ENCODE measurements at regions not wholly inside any gene's neighbourhood (a gene's known extent, or its start where the extent isn't known, plus 50 kb on each side); places are given as distances from the start of the nearest gene placed in this dataset.
"Not testable (repeated sequence)": the region's sequence is repeated elsewhere in the genome, so short reads cannot be mapped to it uniquely, and the experiment has no call there.

DNA sequence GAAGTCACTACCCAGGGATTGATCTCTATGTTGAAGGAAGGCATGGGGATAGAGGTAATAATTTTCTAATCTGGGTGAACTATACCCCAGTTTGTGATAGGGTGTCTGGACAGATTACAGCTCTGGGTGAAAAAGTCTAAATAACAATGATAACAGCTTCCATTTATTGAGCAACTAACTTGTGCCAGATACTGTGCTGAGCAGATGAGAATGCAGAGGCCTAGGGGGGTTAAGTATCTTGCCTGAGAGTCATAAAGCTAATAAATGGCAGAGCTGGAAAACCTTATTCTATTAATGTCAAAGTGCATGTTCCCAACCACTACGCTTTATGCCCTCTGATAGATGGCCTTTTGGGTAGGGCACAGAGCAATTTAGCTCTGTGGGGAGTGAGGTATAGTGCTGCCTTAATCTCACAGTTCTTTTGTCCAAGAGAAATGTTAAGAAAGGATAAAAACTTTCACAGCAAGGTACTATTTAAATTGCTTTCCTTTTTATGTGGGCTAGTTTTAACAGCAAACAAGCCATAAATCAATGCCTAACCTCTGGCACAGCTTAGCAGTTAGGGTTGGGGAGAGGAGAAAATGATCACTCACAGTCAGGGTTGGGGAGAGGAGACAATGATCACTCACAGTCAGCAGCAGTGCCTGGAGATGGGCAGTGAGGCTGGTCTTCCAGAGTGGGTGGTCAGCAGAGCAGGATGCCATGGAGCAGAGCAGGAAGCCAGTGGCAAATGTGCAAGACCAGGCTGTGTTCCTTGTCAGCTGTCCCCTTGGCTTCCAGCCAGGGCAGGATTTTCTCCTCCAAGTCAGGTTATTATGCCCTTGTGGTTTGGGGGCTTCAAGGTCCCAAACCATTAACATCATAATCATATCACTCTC lies 187.0 kb downstream of the CARTPT start:
- intact Hi-C loops (cut with micrococcal nuclease): no loop called here

DNA sequence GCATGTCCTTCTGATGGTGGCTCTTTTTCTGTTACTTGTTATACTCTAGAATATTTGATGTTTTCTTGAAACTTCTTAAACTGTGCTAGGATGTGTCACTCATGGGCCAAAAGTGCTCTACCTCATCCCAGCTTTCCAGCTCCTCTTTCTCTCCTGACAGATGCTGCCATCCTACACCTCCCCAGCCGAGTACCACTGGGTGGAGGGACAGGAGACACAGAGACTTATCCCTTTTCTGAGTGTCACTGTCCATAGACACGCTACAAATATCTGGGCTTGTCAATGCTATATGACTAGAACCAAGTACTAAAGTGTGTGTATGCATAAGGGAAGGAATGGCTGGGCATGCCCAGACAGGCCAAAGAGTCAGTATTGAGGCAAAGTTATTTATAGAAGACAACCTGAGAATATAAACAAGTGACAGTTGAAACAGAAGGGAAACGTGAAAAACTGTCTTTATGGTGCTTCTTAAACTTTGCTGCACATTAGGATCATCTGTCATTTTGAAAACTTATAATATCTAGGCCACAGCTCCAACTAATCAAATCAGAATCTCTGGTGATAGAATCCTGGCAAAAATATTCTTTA lies 188.0 kb downstream of the CARTPT start:
- intact Hi-C loops (cut with micrococcal nuclease): no loop called here

DNA sequence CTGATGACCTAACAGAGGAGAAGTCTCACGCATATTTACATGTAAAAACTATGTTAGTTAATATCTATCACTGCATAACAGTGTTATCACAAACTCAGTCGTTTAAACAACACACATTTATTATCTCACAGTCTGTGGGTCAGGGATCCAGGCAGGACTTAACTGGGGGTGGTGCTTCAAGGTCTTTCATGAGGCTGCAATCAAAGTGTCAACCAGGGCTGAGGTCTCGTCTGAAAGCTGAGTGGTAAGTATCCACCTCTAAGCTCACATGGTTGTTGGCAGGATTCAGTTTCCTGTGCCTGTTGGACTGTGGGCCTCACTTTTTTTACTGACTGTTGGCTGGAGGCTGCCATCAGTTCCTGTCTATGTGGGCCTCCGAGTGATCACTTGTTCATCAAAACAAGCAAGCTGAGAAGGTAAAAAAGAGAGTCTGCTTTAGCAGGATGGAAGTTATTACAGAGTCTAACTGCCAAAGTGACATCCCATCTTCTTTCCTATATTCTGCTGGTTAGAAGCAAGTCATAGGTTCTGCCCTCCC lies 188.6 kb downstream of the CARTPT start:
- intact Hi-C loops (cut with micrococcal nuclease): no loop called here

DNA sequence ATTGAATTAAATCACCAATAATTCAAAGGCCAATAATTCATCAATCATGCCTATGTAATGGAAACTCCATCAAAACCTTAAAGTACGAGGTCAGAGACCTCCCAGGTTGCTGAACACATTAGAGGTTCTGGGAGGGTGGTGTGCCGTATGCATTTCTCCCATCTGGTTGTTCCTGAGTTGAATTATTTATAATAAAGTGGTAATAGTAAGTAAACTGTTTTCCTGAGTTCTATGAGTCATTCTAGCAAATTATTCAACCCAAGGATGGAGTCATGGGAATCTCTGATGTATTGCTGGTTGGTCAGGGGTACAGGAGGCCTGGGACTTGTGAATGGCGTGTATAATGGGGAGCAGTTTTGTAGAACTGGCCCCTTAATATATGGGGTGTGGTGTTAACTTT lies 191.7 kb downstream of the CARTPT start:
- intact Hi-C loops (cut with micrococcal nuclease): no loop called here

DNA sequence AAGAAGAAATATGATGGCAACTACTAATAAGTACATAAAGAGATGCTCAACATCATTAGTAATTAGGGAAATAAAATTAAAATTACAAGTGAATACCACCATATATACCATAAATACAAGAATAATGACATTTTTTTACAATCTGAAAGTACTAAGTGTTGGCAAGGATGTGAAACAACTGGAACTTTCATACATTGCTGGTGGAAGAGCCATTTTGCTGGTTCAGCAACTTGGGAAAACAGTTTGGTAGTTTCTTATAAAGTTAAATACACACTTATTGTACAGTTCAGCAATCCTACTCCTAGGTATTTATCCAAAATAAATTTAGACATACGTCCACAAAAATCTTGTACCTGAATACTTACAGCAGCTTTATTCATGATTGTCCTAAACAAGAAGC lies 192.9 kb downstream of the CARTPT start:
- intact Hi-C loops (cut with micrococcal nuclease): no loop called here

DNA sequence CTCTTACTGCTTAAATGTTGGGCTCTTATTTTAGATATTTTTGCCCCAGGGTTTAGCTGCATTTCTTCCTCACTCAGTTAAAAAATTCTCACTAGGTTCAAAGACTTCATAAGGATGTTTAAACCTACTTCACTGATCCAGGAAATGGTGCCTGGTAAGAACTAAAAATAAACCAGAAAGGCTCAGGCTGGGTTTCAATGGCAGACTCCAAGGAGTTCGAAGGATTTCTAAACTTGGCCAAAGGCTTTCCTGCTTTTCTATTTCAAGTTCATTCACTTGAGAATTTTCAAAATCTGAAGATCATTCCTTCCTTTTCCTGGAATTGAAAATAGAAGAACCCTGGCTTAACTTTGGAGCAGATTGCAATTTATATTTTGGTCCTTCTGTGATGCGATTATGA lies 193.0 kb upstream of the MAP1B start:
- intact Hi-C loops (cut with micrococcal nuclease): no loop called here

DNA sequence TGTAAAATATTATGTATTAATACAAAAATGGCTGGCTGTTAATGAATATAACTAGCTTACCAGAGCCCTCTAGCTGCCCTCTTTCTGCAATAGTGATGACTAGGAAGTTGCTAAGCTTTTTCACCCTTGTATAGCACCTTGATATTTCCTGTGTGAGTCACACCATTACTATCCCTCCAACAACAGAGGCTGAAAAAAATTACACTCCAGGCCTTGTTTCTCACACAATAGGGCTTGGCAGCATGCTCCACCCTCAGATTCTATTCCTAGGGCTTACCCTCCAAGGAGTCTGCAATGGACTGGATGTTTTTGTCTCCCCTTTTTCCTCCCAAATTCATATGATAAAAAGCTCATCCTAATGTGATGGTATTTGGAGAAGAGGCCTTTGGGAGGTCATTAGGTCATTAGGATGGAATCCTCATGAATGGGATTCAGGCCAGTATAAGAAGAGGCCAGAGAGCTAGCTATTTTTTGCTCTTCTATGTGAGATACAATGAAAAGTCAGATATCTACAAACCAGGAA lies 184.6 kb upstream of the MAP1B start:
- intact Hi-C loops (cut with micrococcal nuclease): no loop called here

DNA sequence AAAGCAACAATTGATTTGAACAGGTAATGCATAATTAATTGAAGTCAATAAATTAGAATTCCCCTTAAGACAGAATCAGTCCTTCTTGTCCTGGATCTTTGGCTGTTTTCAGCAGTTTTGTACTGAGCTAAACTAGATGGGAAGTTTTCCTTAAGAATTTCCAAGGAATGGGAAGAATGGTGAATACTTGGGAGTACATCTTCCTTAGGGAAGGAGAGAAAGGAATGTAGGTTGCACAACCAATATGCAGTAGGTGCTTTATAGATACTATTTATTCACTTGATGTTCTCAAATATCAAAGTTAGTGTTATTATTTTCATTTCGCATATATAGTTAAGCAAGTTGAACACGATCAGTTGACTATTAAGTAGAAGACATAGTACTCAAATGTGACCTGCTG lies 183.5 kb upstream of the MAP1B start:
- intact Hi-C loops (cut with micrococcal nuclease): no loop called here

DNA sequence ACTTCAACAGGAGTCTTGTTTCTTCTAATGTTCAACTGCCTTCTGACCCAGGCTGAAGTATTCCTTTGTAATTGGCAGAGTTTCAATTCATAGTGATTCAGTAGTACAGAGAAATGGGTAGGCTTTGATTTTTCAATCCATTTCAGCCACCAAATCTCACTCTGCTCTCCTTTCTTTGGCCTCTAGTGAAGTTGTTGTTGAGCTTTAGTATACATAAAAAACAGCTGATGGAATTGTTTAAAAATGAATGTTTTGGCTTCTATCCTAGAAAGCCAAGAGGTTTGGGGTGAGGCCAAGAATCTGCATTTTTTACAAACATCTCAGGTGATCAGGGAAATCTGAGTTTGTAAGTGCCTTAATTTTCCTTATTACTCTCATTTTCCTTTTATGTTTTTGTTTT lies 182.9 kb upstream of the MAP1B start:
- intact Hi-C loops (cut with micrococcal nuclease): no loop called here

DNA sequence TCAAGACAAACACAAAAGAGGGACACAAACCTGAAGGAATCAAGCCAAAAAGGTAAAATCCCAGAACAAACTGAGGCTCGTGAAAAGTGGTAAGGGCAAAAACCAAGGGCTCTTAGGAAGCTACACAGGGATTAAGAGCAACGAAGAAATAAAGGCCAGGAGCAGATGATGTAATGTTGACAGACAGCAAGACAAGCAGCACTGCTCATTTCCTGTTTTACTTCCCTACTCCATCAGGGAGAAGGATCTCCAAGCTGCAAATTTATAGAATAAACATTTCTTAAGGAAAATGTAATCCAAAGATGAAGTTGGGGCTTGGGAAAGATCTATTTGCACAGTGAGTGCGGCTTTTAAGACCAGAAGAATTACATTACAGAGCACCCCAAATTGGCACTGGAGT lies 182.3 kb upstream of the MAP1B start:
- intact Hi-C loops (cut with micrococcal nuclease): no loop called here

DNA sequence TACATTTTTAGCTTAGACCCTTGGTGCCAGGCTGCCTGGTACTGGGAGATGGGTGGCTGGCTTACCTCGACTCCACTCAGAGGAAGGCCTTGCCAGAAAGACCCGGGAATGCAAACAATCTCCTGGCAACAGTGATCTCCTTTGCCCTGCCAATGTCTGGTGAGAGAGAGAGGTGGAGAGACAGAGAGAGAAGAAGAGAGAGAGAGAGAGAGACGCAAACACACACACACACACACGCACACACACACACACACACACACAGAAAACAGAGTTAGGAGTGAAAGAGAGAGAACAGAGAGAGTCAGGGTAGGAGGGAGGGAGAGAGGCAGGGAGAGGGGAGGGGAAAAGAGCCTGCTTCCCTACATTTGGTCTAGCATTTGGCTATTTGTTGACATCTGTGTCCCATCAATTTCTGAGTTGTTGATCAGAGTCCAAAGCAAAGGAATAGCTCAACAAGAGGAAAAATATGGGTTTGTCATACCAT lies 181.6 kb upstream of the MAP1B start:
- intact Hi-C loops (cut with micrococcal nuclease): no loop called here

DNA sequence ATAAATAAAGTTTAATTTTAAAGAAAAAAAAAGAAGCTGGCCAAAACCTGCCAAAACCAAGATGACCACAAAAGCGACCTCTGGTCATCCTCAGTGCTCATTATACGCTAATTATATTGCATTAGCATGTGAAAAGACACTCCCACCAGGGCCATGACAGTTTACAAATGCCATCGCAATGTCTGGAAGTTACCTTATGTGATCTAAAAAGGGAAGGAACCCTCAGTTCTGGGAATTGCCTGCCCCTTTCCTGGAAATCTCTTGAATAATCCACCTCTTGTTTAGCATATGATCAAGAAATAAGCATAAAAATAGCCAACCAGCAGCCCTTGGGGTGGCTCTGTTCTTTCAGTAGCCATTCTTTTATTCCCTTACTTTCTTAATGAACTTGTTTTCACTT lies 178.3 kb upstream of the MAP1B start:
- intact Hi-C loops (cut with micrococcal nuclease): no loop called here

DNA sequence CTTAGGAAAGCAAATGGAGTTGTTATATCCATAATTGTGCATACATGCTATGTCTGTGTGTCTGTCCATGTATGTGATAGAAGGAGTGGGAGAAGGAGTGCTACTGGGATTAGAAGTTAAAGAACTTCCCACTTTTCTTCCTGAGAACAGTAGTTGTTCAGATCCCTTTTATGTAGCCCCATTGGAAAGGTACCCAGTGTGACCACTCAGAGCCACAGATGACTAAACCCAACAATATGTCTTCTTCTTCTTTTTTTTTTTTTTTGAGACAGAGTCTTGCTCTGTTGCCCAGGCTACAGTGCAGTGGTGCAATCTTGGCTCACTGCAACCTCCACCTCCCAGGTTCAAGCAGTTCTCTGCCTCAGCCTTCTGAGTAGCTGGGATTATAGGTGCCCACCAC lies 176.7 kb upstream of the MAP1B start:
- intact Hi-C loops (cut with micrococcal nuclease): not testable (repeated sequence)

DNA sequence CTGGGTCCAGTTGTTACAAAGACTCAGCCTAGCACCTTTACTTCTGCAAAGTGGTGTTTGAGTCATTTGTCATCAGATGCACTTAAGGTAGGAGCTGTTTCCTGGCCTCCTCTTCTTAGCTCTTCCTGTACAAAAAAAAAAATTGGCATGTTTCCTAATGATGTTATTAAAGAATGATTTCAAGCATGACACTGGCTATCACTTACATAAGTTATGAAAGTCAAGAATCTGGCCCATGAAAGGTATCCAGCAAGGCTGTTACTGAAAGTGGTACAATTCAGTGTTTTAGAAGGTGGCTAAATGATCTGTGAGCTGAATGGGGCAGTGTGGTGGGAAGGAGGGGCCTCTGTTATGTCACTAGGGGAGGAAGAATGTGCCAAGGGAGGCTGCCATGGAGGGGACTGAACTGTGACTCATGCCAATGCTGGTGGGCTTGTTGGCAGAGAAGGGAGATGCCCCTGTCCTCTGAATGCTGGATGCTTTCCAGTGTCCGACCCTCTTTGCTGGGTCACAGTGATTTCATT lies 175.1 kb upstream of the MAP1B start:
- intact Hi-C loops (cut with micrococcal nuclease): no loop called here

DNA sequence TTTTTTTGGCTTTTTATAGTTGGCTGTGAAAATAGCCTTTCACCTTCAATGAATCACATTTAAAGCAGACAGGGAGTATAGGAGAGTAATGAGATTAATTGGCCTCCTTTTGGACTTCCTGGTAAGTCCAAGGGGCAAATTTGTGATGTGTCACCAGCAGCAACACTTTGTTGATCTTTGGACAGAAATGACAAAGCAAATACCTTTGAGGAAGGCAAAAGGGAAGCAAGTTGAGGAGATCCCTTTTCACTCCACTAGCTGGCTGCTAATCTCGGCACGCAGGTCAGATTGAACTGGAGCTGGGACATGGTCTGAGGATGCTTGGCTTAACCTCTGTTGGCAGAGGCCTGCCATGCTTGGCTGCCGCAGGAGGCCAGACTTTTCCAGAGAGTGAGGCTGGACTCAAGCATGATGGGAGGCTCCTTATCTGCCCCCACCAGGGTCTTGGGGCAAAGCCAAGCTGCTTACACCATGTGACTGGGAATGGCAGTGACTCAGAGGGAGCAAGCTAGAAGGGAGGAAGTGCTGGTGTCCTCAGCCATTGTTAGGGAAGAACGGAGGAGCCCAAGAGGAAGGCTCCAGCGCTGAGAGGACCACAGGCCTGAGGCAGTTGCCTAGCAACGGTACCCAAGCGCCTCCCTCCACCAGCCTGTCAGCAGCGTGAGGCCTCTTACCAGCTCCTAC lies 174.5 kb upstream of the MAP1B start:
- intact Hi-C loops (cut with micrococcal nuclease): no loop called here

DNA sequence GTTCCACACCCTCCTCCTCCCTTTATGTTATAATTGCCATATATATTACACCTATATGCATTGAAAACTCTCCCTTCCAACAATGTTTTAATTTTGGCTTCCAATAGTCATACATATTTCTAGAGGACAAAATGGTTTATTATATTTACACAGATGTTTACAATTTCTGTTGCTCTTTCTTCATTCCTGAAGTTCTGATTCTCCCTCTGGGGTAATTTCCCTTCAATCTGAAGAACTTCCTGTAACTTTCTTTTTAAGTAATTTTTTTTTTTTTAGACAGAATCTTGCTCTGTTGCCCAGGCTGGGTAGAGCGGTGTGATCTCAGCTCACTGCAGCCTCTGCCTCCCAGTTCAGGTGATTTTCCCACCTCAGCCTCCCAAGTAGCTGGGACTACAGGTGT lies 173.0 kb upstream of the MAP1B start:
- intact Hi-C loops (cut with micrococcal nuclease): no loop called here

DNA sequence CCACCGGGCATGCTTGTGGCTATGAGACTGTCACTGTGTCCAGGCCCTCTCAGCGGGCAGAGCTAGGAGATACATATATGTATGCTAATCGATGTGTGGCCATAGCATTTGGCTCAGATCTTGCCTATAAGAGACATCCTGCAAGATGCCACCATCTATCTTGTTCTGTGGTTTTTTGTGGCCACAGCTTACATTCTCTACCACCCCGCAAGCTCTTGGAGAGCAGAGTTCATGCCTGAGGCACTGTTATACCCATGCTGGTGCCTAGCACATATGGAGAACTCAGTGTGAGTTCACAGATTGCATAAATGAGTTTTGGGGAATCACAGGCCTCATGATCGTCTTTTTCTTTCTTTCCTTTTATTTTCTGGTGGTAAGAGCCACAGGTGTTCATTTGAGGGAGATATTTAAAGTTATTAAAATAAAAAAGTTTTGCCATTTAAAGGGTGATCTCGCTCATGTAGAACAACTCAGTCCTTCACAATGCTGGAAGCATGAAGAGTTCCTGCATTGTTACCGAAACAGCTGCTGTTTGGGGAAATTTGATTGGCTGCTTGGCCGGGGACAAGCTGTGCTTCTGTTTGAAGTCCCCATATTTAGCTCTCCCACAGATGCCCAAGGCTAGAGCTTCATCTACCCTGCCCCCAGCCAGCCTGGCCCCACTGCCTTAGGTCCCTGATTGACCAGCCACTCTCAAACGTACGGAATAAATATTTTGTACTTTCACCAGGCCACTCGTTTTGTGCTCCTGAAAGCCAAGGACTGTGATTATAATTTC lies 169.2 kb upstream of the MAP1B start:
- intact Hi-C loops (cut with micrococcal nuclease): no loop called here

DNA sequence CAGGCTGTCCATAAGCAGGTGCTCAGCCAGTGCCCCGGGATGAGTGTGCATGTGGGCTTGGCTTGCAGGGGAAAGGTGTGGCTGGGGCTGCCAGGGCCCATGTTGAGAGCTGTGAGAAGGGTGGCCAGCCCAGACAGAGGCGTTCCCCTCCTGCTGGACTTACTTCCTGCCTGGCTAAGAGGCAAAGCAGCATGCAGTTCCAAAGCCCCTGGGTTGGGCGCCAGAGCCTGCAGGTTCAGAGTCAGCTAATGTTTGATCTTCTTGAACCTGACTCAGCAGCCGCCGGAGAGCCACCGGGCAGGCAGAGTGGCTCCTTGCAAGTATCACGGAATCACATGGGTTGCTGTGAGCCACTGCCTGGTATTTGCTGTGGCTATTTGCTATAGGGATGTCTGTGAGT lies 168.4 kb upstream of the MAP1B start:
- intact Hi-C loops (cut with micrococcal nuclease): no loop called here

DNA sequence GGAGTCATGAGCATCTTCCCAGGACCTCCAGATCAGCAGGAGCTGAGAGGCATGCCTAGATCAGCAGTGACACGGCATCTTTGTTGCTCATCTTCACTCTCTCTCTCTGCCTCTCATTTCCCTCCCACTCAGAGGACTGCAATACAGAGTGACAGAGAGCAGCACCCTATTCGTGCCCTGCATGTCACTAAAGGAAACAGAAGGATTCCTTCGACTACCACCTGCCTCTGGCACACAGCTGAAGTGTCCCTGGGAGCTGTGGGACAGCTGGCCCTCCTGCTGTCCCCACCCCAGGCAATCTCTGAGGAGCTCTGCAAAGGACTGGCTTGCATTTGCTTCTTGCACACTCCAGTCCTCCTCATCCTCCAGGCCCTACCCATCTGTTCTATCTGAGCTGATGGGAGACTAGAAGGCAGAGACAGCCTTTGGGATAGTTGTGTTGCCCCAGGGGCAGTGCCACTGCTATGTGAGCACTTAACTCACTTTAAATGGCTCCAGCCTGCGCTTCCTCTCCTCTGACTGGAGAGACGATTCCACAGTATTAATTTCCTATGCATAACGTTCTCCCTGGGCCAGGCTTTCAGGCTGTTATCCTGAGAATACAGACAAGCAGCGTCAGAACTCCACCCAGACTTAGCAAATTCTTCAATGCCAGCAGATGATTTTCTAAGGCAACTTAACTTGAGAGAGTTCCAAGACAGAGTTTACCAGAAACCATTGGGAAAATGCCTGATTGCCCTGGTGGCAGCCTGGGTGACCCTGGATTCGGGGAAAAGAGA lies 167.6 kb upstream of the MAP1B start:
- intact Hi-C loops (cut with micrococcal nuclease): no loop called here

DNA sequence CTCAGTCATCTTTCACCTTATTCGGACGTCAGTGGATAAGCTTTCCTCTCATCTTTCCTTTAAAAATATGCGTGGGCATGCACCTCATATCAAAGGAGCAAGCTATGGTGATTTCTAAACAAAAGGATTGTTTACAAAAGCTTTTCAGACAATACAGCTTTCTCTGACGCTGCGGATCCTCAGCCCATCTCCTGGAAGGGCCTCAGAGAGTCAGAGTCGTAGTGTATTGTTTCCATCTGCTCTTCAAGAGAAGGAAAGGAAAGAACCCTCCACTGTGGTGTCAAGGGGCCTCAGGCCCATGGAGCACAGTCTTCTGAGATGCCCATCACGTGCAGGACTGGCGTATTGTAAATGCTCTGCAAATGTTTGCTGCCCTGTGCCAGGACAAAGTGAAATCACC lies 163.4 kb upstream of the MAP1B start:
- intact Hi-C loops (cut with micrococcal nuclease): no loop called here

Data from T-helper 2 cell treated with Interferon-gamma antibody and Interleukin-4, amounts not matched to agents 100 ng/mL and 5 ng/mL, for 36 hours (primary cell).